ENCODE measurements at regions not wholly inside any gene's neighbourhood (a gene's known extent, or its start where the extent isn't known, plus 50 kb on each side); places are given as distances from the start of the nearest gene placed in this dataset.

DNA sequence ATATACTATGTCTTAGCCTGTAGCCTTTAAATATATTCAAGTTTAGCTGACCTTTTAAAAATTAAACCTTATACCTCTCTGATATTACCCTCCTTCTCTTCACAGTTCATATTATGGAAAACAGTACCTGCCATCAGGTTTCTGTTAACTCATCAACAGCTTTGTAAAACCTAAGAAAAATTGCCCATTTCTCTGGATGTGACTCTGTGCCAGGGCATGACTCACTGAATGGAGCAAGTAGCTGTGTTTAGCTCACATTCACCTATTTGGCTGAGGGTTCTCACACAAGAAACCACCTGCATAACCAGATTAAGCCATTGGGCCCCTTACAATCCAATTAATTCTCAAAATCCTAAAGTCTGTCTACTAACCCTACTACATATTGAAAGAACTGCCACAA, 678.8 kb upstream of the MARCKS start:
- DNase-seq (no peak), ATAC-seq (ENCODE audit: low read depth) (no peak)
- Mint-ChIP-seq H3K27ac (no peak overlapping the region), H3K9me3 (no peaks in the 10 kb centered on the region), H3K27me3 (peaks cover 3% of the 10 kb centered on the region), H3K4me1 (no peaks in the 10 kb centered on the region), H3K4me3 (no peak overlapping the region), H3K36me3 (ENCODE audit: low read depth) (no peaks in the 10 kb centered on the region)
- TF ChIP-seq, protein P1, sequence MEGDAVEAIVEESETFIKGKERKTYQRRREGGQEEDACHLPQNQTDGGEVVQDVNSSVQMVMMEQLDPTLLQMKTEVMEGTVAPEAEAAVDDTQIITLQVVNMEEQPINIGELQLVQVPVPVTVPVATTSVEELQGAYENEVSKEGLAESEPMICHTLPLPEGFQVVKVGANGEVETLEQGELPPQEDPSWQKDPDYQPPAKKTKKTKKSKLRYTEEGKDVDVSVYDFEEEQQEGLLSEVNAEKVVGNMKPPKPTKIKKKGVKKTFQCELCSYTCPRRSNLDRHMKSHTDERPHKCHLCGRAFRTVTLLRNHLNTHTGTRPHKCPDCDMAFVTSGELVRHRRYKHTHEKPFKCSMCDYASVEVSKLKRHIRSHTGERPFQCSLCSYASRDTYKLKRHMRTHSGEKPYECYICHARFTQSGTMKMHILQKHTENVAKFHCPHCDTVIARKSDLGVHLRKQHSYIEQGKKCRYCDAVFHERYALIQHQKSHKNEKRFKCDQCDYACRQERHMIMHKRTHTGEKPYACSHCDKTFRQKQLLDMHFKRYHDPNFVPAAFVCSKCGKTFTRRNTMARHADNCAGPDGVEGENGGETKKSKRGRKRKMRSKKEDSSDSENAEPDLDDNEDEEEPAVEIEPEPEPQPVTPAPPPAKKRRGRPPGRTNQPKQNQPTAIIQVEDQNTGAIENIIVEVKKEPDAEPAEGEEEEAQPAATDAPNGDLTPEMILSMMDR (IDR thresholded peaks at IDR 0.05) = no peak
- ChIA-PET CTCF (interaction anchor here (0.7 kb wide), 1 partner anchor 8 kb away, joined by 3 read pairs; no protein-coding TSS in a partner anchor), POLR2A (no interaction called here)
- intact Hi-C loops (cut with micrococcal nuclease) = no loop called here

DNA sequence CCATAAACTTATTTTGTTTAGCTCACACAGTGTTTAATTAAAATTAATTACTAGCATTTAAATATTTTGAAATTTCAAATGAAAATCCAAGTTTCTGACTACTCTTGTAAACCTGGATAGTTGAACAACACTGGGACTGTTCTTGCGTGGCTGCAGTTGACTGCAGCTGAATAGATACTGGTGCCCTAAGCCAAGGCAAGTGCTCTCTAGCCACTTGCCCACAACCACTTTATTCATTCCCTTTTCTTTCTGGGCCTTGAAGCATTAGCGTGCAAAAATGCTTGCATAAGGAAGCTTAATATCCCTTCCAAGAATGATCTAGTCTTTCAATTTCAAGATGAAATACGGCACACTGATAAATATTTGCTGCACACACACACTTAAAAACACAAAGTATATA, 676.0 kb upstream of the MARCKS start:
- Mint-ChIP-seq H3K4me3 (no peak overlapping the region), H3K36me3 (ENCODE audit: low read depth) (no peaks in the 10 kb centered on the region), H3K27ac (no peak overlapping the region), H3K9me3 (no peaks in the 10 kb centered on the region), H3K4me1 (no peaks in the 10 kb centered on the region), H3K27me3 (peaks cover 3% of the 10 kb centered on the region)
- TF ChIP-seq, protein P1 (IDR thresholded peaks at IDR 0.05) = no peak
- CTCF ChIA-PET = no interaction called here
- ATAC-seq (ENCODE audit: low read depth) (no peak), DNase-seq (no peak)
- POLR2A ChIA-PET = no interaction called here
- intact Hi-C loops (cut with micrococcal nuclease) = loop anchor here (10.0 kb wide), 1 partner anchor 674 kb away; the partner anchor contains the start of gene MARCKS

DNA sequence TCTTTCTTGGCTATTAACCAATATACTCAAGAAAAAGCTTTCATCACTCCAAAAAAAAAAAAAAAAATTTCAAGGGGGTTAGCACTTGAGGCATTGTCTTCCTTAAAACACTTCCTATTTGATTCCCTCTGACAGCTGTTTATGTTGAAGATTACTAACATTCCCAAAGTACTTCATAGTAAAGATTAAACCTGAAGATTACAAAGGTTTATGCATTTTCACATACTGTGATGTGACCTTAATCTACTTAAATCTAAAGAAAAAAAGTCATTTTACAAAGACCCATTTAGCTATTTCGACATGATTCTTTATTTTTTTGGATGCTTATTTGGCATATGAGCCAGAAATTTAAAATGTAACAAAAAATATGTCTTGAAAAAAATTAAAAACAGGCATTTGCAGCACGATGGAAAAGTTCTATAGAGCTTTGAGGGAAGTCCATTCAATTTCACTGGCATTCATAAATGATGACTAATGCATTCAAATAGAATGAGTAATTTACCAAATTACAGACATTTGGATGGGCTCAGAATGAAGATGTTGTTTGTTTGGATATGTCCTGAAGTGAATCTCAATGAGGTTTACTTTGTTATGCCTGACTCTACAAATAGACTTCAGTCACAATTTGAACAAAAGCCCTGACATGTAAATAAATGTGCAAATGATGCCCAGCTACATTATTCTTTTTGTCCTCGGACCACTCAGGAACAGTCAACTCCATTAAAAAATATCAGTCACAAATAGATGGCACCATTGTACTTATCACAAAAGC, 674.6 kb upstream of the MARCKS start:
- TF ChIP-seq, protein P1 (IDR thresholded peaks at IDR 0.05) = no peak
- H3K27ac Mint-ChIP-seq = no peak overlapping the region
- no peak overlapping the region for H3K4me3 Mint-ChIP-seq
- H3K9me3 Mint-ChIP-seq = no peaks in the 10 kb centered on the region
- DNase-seq (no peak), ATAC-seq (ENCODE audit: low read depth) (no peak)
- POLR2A ChIA-PET = no interaction called here
- no peaks in the 10 kb centered on the region for H3K36me3 Mint-ChIP-seq (ENCODE audit: low read depth)
- peaks cover 3% of the 10 kb centered on the region for H3K27me3 Mint-ChIP-seq
- no peaks in the 10 kb centered on the region for H3K4me1 Mint-ChIP-seq
- intact Hi-C loops (cut with micrococcal nuclease) = loop anchor here (10.0 kb wide), 1 partner anchor 672 kb away; the partner anchor contains the start of gene MARCKS
- CTCF ChIA-PET = no interaction called here

DNA sequence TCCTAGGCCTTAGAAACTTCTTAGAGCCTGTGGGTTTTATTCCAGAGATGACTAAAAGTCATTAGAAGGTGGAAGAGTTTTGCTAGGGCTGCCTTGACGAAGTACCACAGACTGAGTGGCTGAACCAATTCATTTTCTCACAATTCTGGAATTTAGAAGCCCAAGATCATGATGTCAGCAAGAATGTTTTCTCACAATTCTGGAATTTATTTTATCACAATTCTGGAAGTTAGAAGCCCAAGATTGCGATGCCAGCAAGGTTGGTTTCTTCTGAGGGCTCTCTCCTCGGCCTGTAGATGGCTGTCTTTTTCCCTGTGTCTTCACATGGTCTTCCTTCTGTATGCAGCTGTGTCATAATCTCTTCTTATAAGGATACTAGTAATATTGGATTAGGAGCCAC, 672.9 kb upstream of the MARCKS start:
- H3K27me3 Mint-ChIP-seq = peaks cover 4% of the 10 kb centered on the region
- no peaks in the 10 kb centered on the region for H3K9me3 Mint-ChIP-seq
- ChIA-PET POLR2A (no interaction called here), CTCF (no interaction called here)
- intact Hi-C loops (cut with micrococcal nuclease) = loop anchor here (10.0 kb wide), 1 partner anchor 671 kb away; the partner anchor contains the start of gene MARCKS
- ATAC-seq (ENCODE audit: low read depth) (no peak), DNase-seq (no peak)
- H3K4me1 Mint-ChIP-seq = no peaks in the 10 kb centered on the region
- H3K27ac Mint-ChIP-seq = no peak overlapping the region
- H3K36me3 Mint-ChIP-seq (ENCODE audit: low read depth) = no peaks in the 10 kb centered on the region
- TF ChIP-seq, protein P1 (IDR thresholded peaks at IDR 0.05) = no peak
- no peak overlapping the region for H3K4me3 Mint-ChIP-seq

DNA sequence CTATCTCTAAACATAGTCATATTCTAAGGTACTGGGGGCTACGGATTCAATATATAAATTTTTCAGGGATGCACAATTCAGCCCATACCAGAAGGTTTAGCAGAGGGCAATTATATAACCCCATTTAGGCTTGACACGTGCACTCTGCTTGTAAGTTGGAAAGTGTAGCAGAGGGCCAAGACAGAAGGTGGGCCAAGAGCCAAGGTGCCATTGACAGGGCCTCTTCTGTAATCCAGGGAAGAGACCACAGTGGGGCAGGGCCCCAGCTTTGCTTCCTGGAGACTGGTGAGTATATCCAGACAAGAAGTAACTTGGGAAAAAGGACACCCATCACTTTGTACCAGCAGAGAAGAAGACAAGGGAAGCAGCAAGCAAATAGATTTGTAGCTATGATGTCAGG, 672.4 kb upstream of the MARCKS start:
- TF ChIP-seq, protein P1 (IDR thresholded peaks at IDR 0.05) = no peak
- ChIA-PET CTCF (no interaction called here), POLR2A (no interaction called here)
- Mint-ChIP-seq H3K9me3 (no peaks in the 10 kb centered on the region), H3K27me3 (peaks cover 4% of the 10 kb centered on the region), H3K4me3 (no peak overlapping the region), H3K4me1 (no peaks in the 10 kb centered on the region), H3K27ac (no peak overlapping the region), H3K36me3 (ENCODE audit: low read depth) (no peaks in the 10 kb centered on the region)
- ATAC-seq (ENCODE audit: low read depth) (no peak), DNase-seq (no peak)
- intact Hi-C loops (cut with micrococcal nuclease) = loop anchor here (10.0 kb wide), 1 partner anchor 670 kb away; the partner anchor contains the start of gene MARCKS
